ENCODE measurements at regions not wholly inside any gene's neighbourhood (a gene's known extent, or its start where the extent isn't known, plus 50 kb on each side); places are given as distances from the start of the nearest gene placed in this dataset.

DNA sequence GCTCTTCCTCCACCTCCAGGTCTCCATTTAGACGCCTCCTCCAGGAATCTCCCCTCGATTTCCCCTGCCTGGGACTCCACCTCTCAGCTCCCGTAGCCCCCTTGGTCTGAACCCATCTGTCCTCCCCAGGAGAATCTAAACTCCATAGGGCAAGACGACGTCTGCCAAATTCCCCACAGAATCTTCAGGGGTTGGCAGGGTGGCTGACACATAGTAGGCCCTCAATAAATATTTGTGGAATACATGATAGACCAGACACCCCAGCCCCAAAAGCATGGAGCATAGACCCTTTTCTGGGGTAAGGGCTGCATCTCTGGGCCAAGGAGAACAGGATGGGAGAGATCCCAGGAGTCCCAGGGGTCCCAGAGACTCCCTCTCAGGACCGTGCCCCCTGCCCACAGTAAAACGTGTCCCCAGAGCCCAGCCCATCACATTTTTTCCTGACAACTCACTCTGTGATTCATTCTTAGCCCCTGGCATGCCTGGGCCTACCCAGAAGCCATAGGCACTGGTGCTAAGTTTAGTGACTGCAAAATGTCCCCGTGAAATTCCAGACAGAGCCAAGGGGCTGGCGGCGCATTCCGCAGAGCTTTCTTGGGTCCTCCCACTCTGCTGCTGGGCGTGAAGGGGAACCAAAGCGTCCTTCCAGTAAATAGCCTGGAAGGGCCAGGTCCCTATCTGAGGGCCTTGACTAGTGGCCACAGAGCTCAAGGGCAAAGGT lies 78.0 kb upstream of the SLC6A6 start:
- no CpG with 5 or more reads among the region's 13 CpGs for WGBS (ENCODE audit: extremely low coverage, insufficient coverage, low lambda C conversion rate)
- Histone ChIP-seq H3K27ac (ENCODE audit: low read depth, low read length) (peak overlapping the region; percentile 13), H3K56ac (ENCODE audit: low read length) (peak overlapping the region; percentile 11), H3K9ac (ENCODE audit: low read length) (no peak overlapping the region), H3K4me3 (ENCODE audit: low read length) (no peak overlapping the region), H3K27me3 (ENCODE audit: insufficient read depth, low read length, poor library complexity) (no peaks in the 10 kb centered on the region), H2AK5ac (ENCODE audit: low read length) (no peak overlapping the region), H3K4ac (ENCODE audit: low read depth, low read length) (peak overlapping the region; percentile 17), H3K79me2 (ENCODE audit: control insufficient read depth, insufficient read depth, low read length) (no peaks in the 10 kb centered on the region), H4K5ac (ENCODE audit: low read length) (no peak overlapping the region), H2BK120ac (ENCODE audit: low read depth, low read length) (no peak overlapping the region), H3K4me1 (ENCODE audit: control insufficient read depth, low read depth, low read length) (no peaks in the 10 kb centered on the region), H4K8ac (ENCODE audit: low read depth, low read length) (no peak overlapping the region), H3K4me2 (ENCODE audit: low read length) (no peak overlapping the region), H3K23ac (ENCODE audit: low read length) (no peak overlapping the region), H2BK15ac (replicated peaks; ENCODE audit: low read depth) (no peak overlapping the region), H3K18ac (ENCODE audit: low read length) (peak overlapping the region; percentile 51), H3K79me1 (ENCODE audit: low read length) (no peaks in the 10 kb centered on the region), H2BK5ac (ENCODE audit: low read length) (no peak overlapping the region), H3K36me3 (ENCODE audit: control insufficient read depth, insufficient read depth, low read length) (no peaks in the 10 kb centered on the region)
- DNase-seq = peak; percentile 95

GRCh38 chr3:14328422-14328821 lies 74.0 kb upstream of the SLC6A6 start:
- no peaks in the 10 kb centered on the region for H3K79me2 ChIP-seq (ENCODE audit: control insufficient read depth, insufficient read depth, low read length)
- no peak overlapping the region for H2AK5ac ChIP-seq (ENCODE audit: low read length)
- H3K9ac ChIP-seq (ENCODE audit: low read length) = no peak overlapping the region
- no peak overlapping the region for H3K4me3 ChIP-seq (ENCODE audit: low read length)
- no peak overlapping the region for H2BK15ac ChIP-seq (replicated peaks; ENCODE audit: low read depth)
- no peak overlapping the region for H3K18ac ChIP-seq (ENCODE audit: low read length)
- WGBS (ENCODE audit: extremely low coverage, insufficient coverage, low lambda C conversion rate) = no CpG with 5 or more reads among the region's 3 CpGs
- no peak overlapping the region for H4K8ac ChIP-seq (ENCODE audit: low read depth, low read length)
- no peak overlapping the region for H4K5ac ChIP-seq (ENCODE audit: low read length)
- no peak overlapping the region for H3K27ac ChIP-seq (ENCODE audit: low read depth, low read length)
- no peak overlapping the region for H2BK120ac ChIP-seq (ENCODE audit: low read depth, low read length)
- DNase-seq = no peak
- H3K4ac ChIP-seq (ENCODE audit: low read depth, low read length) = no peak overlapping the region
- H3K36me3 ChIP-seq (ENCODE audit: control insufficient read depth, insufficient read depth, low read length) = no peaks in the 10 kb centered on the region
- H3K79me1 ChIP-seq (ENCODE audit: low read length) = no peaks in the 10 kb centered on the region
- H3K4me2 ChIP-seq (ENCODE audit: low read length) = no peak overlapping the region
- no peak overlapping the region for H3K56ac ChIP-seq (ENCODE audit: low read length)
- no peak overlapping the region for H2BK5ac ChIP-seq (ENCODE audit: low read length)
- H3K4me1 ChIP-seq (ENCODE audit: control insufficient read depth, low read depth, low read length) = no peaks in the 10 kb centered on the region
- no peaks in the 10 kb centered on the region for H3K27me3 ChIP-seq (ENCODE audit: insufficient read depth, low read length, poor library complexity)
- H3K23ac ChIP-seq (ENCODE audit: low read length) = no peak overlapping the region

GRCh38 chr3:14329116-14329830 lies 73.1 kb upstream of the SLC6A6 start:
- H4K8ac ChIP-seq (ENCODE audit: low read depth, low read length) = no peak overlapping the region
- no CpG with 5 or more reads among the region's 11 CpGs for WGBS (ENCODE audit: extremely low coverage, insufficient coverage, low lambda C conversion rate)
- no peak overlapping the region for H3K4me3 ChIP-seq (ENCODE audit: low read length)
- peak overlapping the region; percentile 15 for H3K18ac ChIP-seq (ENCODE audit: low read length)
- no peaks in the 10 kb centered on the region for H3K79me2 ChIP-seq (ENCODE audit: control insufficient read depth, insufficient read depth, low read length)
- H3K23ac ChIP-seq (ENCODE audit: low read length) = no peak overlapping the region
- no peaks in the 10 kb centered on the region for H3K79me1 ChIP-seq (ENCODE audit: low read length)
- no peak overlapping the region for H4K5ac ChIP-seq (ENCODE audit: low read length)
- peak; percentile 90 for DNase-seq
- no peaks in the 10 kb centered on the region for H3K4me1 ChIP-seq (ENCODE audit: control insufficient read depth, low read depth, low read length)
- H2BK15ac ChIP-seq (replicated peaks; ENCODE audit: low read depth) = no peak overlapping the region
- H2BK5ac ChIP-seq (ENCODE audit: low read length) = no peak overlapping the region
- H2AK5ac ChIP-seq (ENCODE audit: low read length) = no peak overlapping the region
- no peaks in the 10 kb centered on the region for H3K36me3 ChIP-seq (ENCODE audit: control insufficient read depth, insufficient read depth, low read length)
- no peak overlapping the region for H3K4me2 ChIP-seq (ENCODE audit: low read length)
- H3K56ac ChIP-seq (ENCODE audit: low read length) = no peak overlapping the region
- H3K4ac ChIP-seq (ENCODE audit: low read depth, low read length) = no peak overlapping the region
- no peaks in the 10 kb centered on the region for H3K27me3 ChIP-seq (ENCODE audit: insufficient read depth, low read length, poor library complexity)
- H2BK120ac ChIP-seq (ENCODE audit: low read depth, low read length) = no peak overlapping the region
- no peak overlapping the region for H3K27ac ChIP-seq (ENCODE audit: low read depth, low read length)
- no peak overlapping the region for H3K9ac ChIP-seq (ENCODE audit: low read length)

- Histone ChIP-seq H3K4ac (ENCODE audit: low read depth, low read length) (no peak overlapping the region), H3K79me1 (ENCODE audit: low read length) (no peaks in the 10 kb centered on the region), H3K4me1 (ENCODE audit: control insufficient read depth, low read depth, low read length) (peaks cover 1% of the 10 kb centered on the region), H3K4me2 (ENCODE audit: low read length) (no peak overlapping the region), H3K36me3 (ENCODE audit: control insufficient read depth, insufficient read depth, low read length) (no peaks in the 10 kb centered on the region), H2AK5ac (ENCODE audit: low read length) (peak overlapping the region; percentile 3), H3K9ac (ENCODE audit: low read length) (no peak overlapping the region), H3K23ac (ENCODE audit: low read length) (no peak overlapping the region), H3K4me3 (ENCODE audit: low read length) (no peak overlapping the region), H4K8ac (ENCODE audit: low read depth, low read length) (no peak overlapping the region), H3K79me2 (ENCODE audit: control insufficient read depth, insufficient read depth, low read length) (no peaks in the 10 kb centered on the region), H2BK120ac (ENCODE audit: low read depth, low read length) (no peak overlapping the region), H4K5ac (ENCODE audit: low read length) (no peak overlapping the region), H2BK15ac (replicated peaks; ENCODE audit: low read depth) (no peak overlapping the region), H3K18ac (ENCODE audit: low read length) (no peak overlapping the region), H2BK5ac (ENCODE audit: low read length) (no peak overlapping the region), H3K27ac (ENCODE audit: low read depth, low read length) (no peak overlapping the region), H3K27me3 (ENCODE audit: insufficient read depth, low read length, poor library complexity) (no peaks in the 10 kb centered on the region), H3K56ac (ENCODE audit: low read length) (no peak overlapping the region)
- WGBS (ENCODE audit: extremely low coverage, insufficient coverage, low lambda C conversion rate) = no CpG with 5 or more reads among the region's 7 CpGs
- no peak for DNase-seq
Measured at GRCh38 chr3:14329842-14330241, 72.6 kb upstream of the SLC6A6 start.

GRCh38 chr3:14330508-14330907 lies 71.9 kb upstream of the SLC6A6 start:
- H2AK5ac ChIP-seq (ENCODE audit: low read length) = peak overlapping the region; percentile 3
- H3K18ac ChIP-seq (ENCODE audit: low read length) = no peak overlapping the region
- WGBS (ENCODE audit: extremely low coverage, insufficient coverage, low lambda C conversion rate) = no CpG with 5 or more reads among the region's 10 CpGs
- no peak overlapping the region for H2BK120ac ChIP-seq (ENCODE audit: low read depth, low read length)
- DNase-seq = no peak
- peaks cover 2% of the 10 kb centered on the region for H3K4me1 ChIP-seq (ENCODE audit: control insufficient read depth, low read depth, low read length)
- no peaks in the 10 kb centered on the region for H3K79me1 ChIP-seq (ENCODE audit: low read length)
- H4K5ac ChIP-seq (ENCODE audit: low read length) = no peak overlapping the region
- no peak overlapping the region for H3K4ac ChIP-seq (ENCODE audit: low read depth, low read length)
- H3K9ac ChIP-seq (ENCODE audit: low read length) = no peak overlapping the region
- H3K79me2 ChIP-seq (ENCODE audit: control insufficient read depth, insufficient read depth, low read length) = no peaks in the 10 kb centered on the region
- H4K8ac ChIP-seq (ENCODE audit: low read depth, low read length) = no peak overlapping the region
- H3K56ac ChIP-seq (ENCODE audit: low read length) = peak overlapping the region; percentile 54
- H3K27me3 ChIP-seq (ENCODE audit: insufficient read depth, low read length, poor library complexity) = no peaks in the 10 kb centered on the region
- no peak overlapping the region for H2BK5ac ChIP-seq (ENCODE audit: low read length)
- H2BK15ac ChIP-seq (replicated peaks; ENCODE audit: low read depth) = no peak overlapping the region
- no peak overlapping the region for H3K4me2 ChIP-seq (ENCODE audit: low read length)
- no peak overlapping the region for H3K4me3 ChIP-seq (ENCODE audit: low read length)
- H3K23ac ChIP-seq (ENCODE audit: low read length) = no peak overlapping the region
- H3K36me3 ChIP-seq (ENCODE audit: control insufficient read depth, insufficient read depth, low read length) = no peaks in the 10 kb centered on the region
- no peak overlapping the region for H3K27ac ChIP-seq (ENCODE audit: low read depth, low read length)
